Neutrophil (primary cell): ENCODE measurements at regions not wholly inside any gene's neighbourhood (a gene's known extent, or its start where the extent isn't known, plus 50 kb on each side); places are given as distances from the start of the nearest gene placed in this dataset.

Experiments used
- H3K27ac ChIP-seq: fragments of 200-600 bp; sonication (generic); 2 replicates; pipeline ENCODE4 v1.5.1; 2016; ENCODE audit warnings: mild to moderate bottlenecking, moderate library complexity
- H3K27me3 ChIP-seq: fragments of 200-600 bp; sonication (generic); 2 replicates; pipeline ENCODE4 v1.6.0; 2016; ENCODE audit warnings: mild to moderate bottlenecking
- H3K36me3 ChIP-seq: fragments of 200-600 bp; sonication (generic); 2 replicates; pipeline ENCODE4 v1.5.1; 2017
- H3K4me1 ChIP-seq, 2 experiments: fragments of 200-600 bp in 1 of 2; sonication (generic) in 1 of 2; 1 replicate in 1 of 2; 2 replicates in 1 of 2; pipeline versions ENCODE4 v1.5.1 to v1.6.1; 2013 to 2016; ENCODE audit warnings: low read depth in 1 of 2, low read length in 1 of 2, mild to moderate bottlenecking in 1 of 2, moderate library complexity in 1 of 2; ENCODE audit not compliant: control insufficient read depth in 1 of 2, insufficient read depth in 1 of 2
- H3K4me3 ChIP-seq, 2 experiments: fragments of 200-600 bp in 1 of 2; sonication (generic) in 1 of 2; 1 replicate in 1 of 2; 2 replicates in 1 of 2; pipeline ENCODE4 v1.5.1; 2013 to 2016; ENCODE audit warnings: low read depth in 1 of 2, low read length in 1 of 2, mild to moderate bottlenecking in 1 of 2, moderate library complexity in 1 of 2
- H3K9me3 ChIP-seq: fragments of 200-600 bp; sonication (generic); 2 replicates; pipeline ENCODE4 v1.5.1; 2016
- TF ChIP-seq, protein P1 (sequence below): fragments of 200-600 bp; sonication (generic); IDR thresholded peaks from 2 replicates; pipeline ENCODE4 v1.5.1; 2016; ENCODE audit warnings: antibody characterized with exemption

DNA sequence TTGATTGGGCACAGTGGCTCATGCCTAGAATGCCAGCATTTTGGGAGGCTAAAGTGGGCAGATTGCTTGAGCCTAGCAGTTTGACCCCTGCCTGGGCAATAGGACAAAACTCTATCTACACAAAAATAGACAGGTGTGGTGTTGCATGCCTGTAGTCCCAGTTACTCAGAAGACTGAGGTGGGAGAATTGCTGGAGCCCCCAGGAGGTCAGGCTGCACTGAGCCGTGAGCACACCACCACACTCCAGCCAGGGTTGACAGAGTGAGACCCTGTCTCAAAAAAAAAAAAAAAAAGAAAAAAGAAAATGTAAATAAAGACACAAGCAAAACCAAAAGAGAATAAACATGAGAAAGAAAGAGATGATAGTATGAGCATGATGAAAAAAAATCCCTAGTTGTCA, 802.4 kb upstream of the ANO3 start:
- TF ChIP-seq, protein P1, sequence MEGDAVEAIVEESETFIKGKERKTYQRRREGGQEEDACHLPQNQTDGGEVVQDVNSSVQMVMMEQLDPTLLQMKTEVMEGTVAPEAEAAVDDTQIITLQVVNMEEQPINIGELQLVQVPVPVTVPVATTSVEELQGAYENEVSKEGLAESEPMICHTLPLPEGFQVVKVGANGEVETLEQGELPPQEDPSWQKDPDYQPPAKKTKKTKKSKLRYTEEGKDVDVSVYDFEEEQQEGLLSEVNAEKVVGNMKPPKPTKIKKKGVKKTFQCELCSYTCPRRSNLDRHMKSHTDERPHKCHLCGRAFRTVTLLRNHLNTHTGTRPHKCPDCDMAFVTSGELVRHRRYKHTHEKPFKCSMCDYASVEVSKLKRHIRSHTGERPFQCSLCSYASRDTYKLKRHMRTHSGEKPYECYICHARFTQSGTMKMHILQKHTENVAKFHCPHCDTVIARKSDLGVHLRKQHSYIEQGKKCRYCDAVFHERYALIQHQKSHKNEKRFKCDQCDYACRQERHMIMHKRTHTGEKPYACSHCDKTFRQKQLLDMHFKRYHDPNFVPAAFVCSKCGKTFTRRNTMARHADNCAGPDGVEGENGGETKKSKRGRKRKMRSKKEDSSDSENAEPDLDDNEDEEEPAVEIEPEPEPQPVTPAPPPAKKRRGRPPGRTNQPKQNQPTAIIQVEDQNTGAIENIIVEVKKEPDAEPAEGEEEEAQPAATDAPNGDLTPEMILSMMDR: no peak
- no peaks in the 10 kb centered on the region for H3K9me3 ChIP-seq
- H3K4me1 ChIP-seq: no peaks in the 10 kb centered on the region
- no peaks in the 10 kb centered on the region for H3K27me3 ChIP-seq
- no peak overlapping the region for H3K4me3 ChIP-seq
- H3K27ac ChIP-seq: no peak overlapping the region
- no peaks in the 10 kb centered on the region for H3K36me3 ChIP-seq

DNA sequence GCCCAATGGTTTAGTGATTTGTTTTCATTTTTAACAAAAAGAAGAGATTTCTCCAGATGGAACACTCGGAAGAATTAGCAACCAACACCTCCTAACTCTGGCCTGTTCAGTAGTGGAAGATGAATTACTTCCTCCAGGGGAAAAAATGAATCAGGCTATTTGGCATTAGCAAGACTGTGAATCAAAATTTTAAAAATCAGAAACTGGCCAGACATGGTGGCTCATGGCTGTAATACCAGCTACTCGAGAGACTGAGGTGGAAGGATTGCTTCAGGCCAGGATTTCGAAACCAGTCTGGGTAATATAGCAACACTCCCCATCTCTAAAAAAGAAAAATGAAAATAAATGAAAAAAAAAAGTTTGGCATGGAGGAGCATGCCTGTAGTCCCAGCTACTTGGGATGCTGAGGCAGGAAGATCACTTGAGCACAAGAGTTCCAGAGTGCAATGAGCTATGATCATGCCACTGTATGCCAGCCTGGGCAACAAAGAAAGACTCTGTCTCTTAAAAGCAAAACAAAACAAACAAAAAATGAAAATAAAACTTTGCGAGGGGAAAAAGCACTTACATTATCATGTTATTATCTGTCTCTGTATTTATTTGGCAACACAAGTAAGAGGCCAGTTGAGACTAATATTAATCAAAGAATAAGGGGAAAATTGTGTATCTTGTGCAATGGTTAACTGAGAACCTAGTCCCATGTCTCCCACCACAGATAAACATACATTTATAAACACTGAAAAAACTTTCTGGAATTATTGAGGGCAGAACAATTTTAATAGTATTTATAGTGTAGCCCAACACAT, 796.3 kb upstream of the ANO3 start:
- no peak overlapping the region for H3K27ac ChIP-seq

DNA sequence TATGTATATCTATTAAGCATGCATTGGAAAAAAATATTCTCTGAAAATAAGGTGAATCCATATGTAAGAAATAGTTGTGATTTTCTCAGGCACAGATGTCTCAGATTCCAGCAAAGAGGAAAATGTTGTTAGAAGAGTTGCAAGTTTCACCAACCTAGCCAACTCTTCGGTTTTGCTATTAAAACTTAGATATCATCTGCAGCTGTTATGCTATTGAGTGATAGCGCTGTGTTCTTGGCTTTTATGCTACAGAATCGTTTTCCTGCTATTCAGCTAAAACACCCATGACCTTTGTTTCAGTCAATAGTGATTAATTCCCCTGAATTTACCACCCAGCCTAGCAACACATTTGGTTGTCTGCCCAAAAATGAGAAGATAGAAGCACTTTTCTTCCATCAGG, 795.6 kb upstream of the ANO3 start:
- Histone ChIP-seq H3K27ac (no peak overlapping the region), H3K27me3 (no peaks in the 10 kb centered on the region), H3K4me3 (no peak overlapping the region), H3K4me1 (no peaks in the 10 kb centered on the region), H3K36me3 (no peaks in the 10 kb centered on the region), H3K9me3 (no peaks in the 10 kb centered on the region)
- TF ChIP-seq, protein P1: no peak

More for the DNA sequence above, 796.3 kb upstream of the ANO3 start:
- Histone ChIP-seq H3K4me1 (no peaks in the 10 kb centered on the region), H3K27me3 (no peaks in the 10 kb centered on the region), H3K36me3 (no peaks in the 10 kb centered on the region), H3K4me3 (no peak overlapping the region), H3K9me3 (no peaks in the 10 kb centered on the region)
- TF ChIP-seq, protein P1: no peak

DNA sequence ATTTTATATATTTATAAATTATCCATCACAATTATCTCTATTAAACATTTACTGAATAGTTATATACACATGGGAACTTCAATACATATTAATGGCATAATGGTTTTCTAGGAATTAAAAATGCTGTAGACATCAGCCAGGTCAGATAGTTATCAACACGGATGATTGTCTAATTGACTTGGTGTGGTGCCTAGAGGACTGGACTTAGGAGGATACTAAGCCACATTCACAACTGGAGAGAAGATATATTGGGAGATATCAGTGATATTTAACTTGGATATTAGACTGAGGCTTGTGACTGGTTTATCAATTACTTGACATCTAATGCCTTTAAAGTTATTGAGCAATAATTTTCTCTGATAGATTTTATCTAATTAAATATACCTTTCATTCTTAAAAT, 794.5 kb upstream of the ANO3 start:
- H3K9me3 ChIP-seq: no peaks in the 10 kb centered on the region
- no peaks in the 10 kb centered on the region for H3K36me3 ChIP-seq
- TF ChIP-seq, protein P1: no peak
- H3K27me3 ChIP-seq: no peaks in the 10 kb centered on the region
- H3K4me1 ChIP-seq: no peaks in the 10 kb centered on the region
- H3K4me3 ChIP-seq: no peak overlapping the region
- no peak overlapping the region for H3K27ac ChIP-seq

DNA sequence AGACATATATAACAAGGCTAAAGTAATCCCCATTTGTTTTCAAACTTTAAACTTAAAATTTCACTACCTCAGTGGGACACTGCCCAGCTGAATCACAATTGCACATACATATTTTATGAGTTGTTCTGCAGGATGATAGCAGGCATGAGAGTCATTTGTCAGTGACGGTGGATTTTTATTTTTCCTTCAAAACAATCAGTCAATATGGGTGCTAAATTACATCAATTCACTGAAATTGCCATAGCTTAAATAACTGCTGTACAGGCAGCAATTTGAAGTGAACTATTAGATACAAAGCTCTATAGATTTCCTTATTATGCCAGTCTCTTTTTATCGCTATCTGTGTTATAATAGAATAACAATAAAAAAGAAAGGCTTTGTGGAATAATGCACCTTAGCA, 784.6 kb upstream of the ANO3 start:
- TF ChIP-seq, protein P1: no peak
- no peaks in the 10 kb centered on the region for H3K36me3 ChIP-seq
- H3K27me3 ChIP-seq: no peaks in the 10 kb centered on the region
- H3K4me3 ChIP-seq: no peak overlapping the region
- H3K27ac ChIP-seq: no peak overlapping the region
- H3K9me3 ChIP-seq: no peaks in the 10 kb centered on the region
- no peaks in the 10 kb centered on the region for H3K4me1 ChIP-seq
